ENCODE measurements at regions not wholly inside any gene's neighbourhood (a gene's known extent, or its start where the extent isn't known, plus 50 kb on each side); places are given as distances from the start of the nearest gene placed in this dataset.

- Mint-ChIP-seq H3K27ac (no peak overlapping the region), H3K9me3 (no peaks in the 10 kb centered on the region), H3K4me3 (no peak overlapping the region), H3K4me1 (no peaks in the 10 kb centered on the region), H3K36me3 (ENCODE audit: low read depth) (no peaks in the 10 kb centered on the region), H3K27me3 (no peaks in the 10 kb centered on the region)
- no peak for TF ChIP-seq CTCF (IDR thresholded peaks at IDR 0.05)
- ATAC-seq (ENCODE audit: low read depth) (no peak), DNase-seq (no peak)
- intact Hi-C loops (cut with micrococcal nuclease) = no loop called here
- ChIA-PET CTCF (no interaction called here), POLR2A (no interaction called here)
Measured at GRCh38 chr11:130765406-130765805, 150.9 kb downstream of the SNX19 start.

- POLR2A ChIA-PET = no interaction called here
- Mint-ChIP-seq H3K4me3 (no peak overlapping the region), H3K27ac (no peak overlapping the region), H3K36me3 (ENCODE audit: low read depth) (no peaks in the 10 kb centered on the region), H3K4me1 (no peaks in the 10 kb centered on the region), H3K27me3 (no peaks in the 10 kb centered on the region), H3K9me3 (no peaks in the 10 kb centered on the region)
- CTCF ChIA-PET = no interaction called here
- DNase-seq (no peak), ATAC-seq (ENCODE audit: low read depth) (no peak)
- no peak for TF ChIP-seq CTCF (IDR thresholded peaks at IDR 0.05)
- intact Hi-C loops (cut with micrococcal nuclease) = no loop called here
Measured at GRCh38 chr11:130765951-130766649, 150.2 kb downstream of the SNX19 start.

- Mint-ChIP-seq H3K4me1 (no peaks in the 10 kb centered on the region), H3K4me3 (no peak overlapping the region), H3K27me3 (no peaks in the 10 kb centered on the region), H3K27ac (no peak overlapping the region), H3K36me3 (ENCODE audit: low read depth) (no peaks in the 10 kb centered on the region), H3K9me3 (no peaks in the 10 kb centered on the region)
- ChIA-PET POLR2A (no interaction called here), CTCF (no interaction called here)
- DNase-seq (no peak), ATAC-seq (ENCODE audit: low read depth) (no peak)
- intact Hi-C loops (cut with micrococcal nuclease) = no loop called here
- no peak for TF ChIP-seq CTCF (IDR thresholded peaks at IDR 0.05)
Measured at GRCh38 chr11:130766650-130767565, 149.4 kb downstream of the SNX19 start.

GRCh38 chr11:130769782-130770535 lies 146.3 kb downstream of the SNX19 start:
- CTCF ChIA-PET = no interaction called here
- intact Hi-C loops (cut with micrococcal nuclease) = no loop called here
- Mint-ChIP-seq H3K9me3 (no peaks in the 10 kb centered on the region), H3K4me3 (no peak overlapping the region), H3K4me1 (no peaks in the 10 kb centered on the region), H3K36me3 (ENCODE audit: low read depth) (no peaks in the 10 kb centered on the region), H3K27ac (no peak overlapping the region), H3K27me3 (peaks cover 3% of the 10 kb centered on the region)
- no peak for ATAC-seq (ENCODE audit: low read depth)
- no peak for TF ChIP-seq CTCF (IDR thresholded peaks at IDR 0.05)
- POLR2A ChIA-PET = no interaction called here
- no peak for DNase-seq

GRCh38 chr11:130771708-130772107 lies 144.6 kb downstream of the SNX19 start:
- TF ChIP-seq CTCF (IDR thresholded peaks at IDR 0.05) = no peak
- ChIA-PET CTCF (no interaction called here), POLR2A (no interaction called here)
- Mint-ChIP-seq H3K9me3 (no peaks in the 10 kb centered on the region), H3K27ac (no peak overlapping the region), H3K27me3 (peaks cover 5% of the 10 kb centered on the region), H3K36me3 (ENCODE audit: low read depth) (no peaks in the 10 kb centered on the region), H3K4me1 (no peaks in the 10 kb centered on the region), H3K4me3 (no peak overlapping the region)
- no peak for DNase-seq
- ATAC-seq (ENCODE audit: low read depth) = no peak
- intact Hi-C loops (cut with micrococcal nuclease) = no loop called here

Data from activated B cell treated with CpG ODN at 0.5 μM for 24 hours (primary cell).